ENCODE measurements at regions not wholly inside any gene's neighbourhood (a gene's known extent, or its start where the extent isn't known, plus 50 kb on each side); places are given as distances from the start of the nearest gene placed in this dataset.

DNA sequence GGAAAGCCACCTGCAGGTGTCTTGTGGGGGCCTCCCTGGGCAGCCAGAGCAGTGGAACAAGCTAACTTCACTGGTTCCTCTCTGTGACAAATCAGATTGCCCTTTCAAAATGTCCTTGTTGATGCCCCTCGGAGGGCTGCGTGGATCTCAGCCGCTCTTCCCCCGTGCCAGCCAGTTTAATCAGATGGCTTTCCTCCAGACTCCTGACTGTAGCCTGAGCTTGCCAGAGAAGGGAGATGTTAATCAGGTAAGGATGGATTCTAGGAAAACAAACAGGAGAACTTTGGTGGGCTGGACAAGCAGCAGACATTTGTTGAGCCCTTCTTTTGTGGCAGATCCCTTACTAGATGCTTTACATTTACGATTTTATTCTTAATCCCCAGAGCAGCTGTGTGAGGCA, 88.2 kb downstream of the DMRTA2 start:
- TF ChIP-seq, protein P1, sequence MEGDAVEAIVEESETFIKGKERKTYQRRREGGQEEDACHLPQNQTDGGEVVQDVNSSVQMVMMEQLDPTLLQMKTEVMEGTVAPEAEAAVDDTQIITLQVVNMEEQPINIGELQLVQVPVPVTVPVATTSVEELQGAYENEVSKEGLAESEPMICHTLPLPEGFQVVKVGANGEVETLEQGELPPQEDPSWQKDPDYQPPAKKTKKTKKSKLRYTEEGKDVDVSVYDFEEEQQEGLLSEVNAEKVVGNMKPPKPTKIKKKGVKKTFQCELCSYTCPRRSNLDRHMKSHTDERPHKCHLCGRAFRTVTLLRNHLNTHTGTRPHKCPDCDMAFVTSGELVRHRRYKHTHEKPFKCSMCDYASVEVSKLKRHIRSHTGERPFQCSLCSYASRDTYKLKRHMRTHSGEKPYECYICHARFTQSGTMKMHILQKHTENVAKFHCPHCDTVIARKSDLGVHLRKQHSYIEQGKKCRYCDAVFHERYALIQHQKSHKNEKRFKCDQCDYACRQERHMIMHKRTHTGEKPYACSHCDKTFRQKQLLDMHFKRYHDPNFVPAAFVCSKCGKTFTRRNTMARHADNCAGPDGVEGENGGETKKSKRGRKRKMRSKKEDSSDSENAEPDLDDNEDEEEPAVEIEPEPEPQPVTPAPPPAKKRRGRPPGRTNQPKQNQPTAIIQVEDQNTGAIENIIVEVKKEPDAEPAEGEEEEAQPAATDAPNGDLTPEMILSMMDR (IDR thresholded peaks at IDR 0.05; ENCODE audit: low read depth, low read length) = no peak
- no peak overlapping the region for H3K4me3 ChIP-seq (ENCODE audit: low read depth, low read length)
- DNase-seq = no peak
- H3K9me3 ChIP-seq (ENCODE audit: severe bottlenecking) = no peaks in the 10 kb centered on the region
- H3K27me3 ChIP-seq (ENCODE audit: insufficient read depth, low read depth, severe bottlenecking) = no peaks in the 10 kb centered on the region
- no peaks in the 10 kb centered on the region for H3K36me3 ChIP-seq
- H3K27ac ChIP-seq = no peak overlapping the region

DNA sequence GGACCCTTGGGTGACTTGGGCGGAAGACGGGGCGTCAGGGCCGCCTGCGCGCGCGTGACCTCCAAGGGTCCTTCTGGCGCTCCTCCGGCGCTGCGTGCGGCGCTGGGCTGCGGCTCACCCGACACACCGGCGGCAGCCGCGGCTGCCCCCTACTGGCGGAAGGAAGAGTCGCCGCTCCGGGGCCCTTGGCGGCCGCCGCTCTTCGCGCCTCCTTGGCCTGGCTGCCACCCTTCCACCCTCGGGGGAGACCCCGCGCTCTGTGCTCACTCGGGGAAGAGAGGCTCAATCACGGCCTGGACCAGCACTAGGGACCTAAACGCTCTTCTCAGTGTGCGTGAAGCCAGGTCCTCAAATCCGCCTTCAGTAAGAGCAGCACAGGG, 89.7 kb downstream of the DMRTA2 start:
- Histone ChIP-seq H3K27me3 (ENCODE audit: insufficient read depth, low read depth, severe bottlenecking) (no peaks in the 10 kb centered on the region), H3K36me3 (no peaks in the 10 kb centered on the region), H3K27ac (no peak overlapping the region), H3K9me3 (ENCODE audit: severe bottlenecking) (no peaks in the 10 kb centered on the region), H3K4me3 (ENCODE audit: low read depth, low read length) (peak overlapping the region; percentile 77)
- TF ChIP-seq, protein P1 (IDR thresholded peaks at IDR 0.05; ENCODE audit: low read depth, low read length) = peak; percentile 87
- peak; percentile 72 for DNase-seq

DNA sequence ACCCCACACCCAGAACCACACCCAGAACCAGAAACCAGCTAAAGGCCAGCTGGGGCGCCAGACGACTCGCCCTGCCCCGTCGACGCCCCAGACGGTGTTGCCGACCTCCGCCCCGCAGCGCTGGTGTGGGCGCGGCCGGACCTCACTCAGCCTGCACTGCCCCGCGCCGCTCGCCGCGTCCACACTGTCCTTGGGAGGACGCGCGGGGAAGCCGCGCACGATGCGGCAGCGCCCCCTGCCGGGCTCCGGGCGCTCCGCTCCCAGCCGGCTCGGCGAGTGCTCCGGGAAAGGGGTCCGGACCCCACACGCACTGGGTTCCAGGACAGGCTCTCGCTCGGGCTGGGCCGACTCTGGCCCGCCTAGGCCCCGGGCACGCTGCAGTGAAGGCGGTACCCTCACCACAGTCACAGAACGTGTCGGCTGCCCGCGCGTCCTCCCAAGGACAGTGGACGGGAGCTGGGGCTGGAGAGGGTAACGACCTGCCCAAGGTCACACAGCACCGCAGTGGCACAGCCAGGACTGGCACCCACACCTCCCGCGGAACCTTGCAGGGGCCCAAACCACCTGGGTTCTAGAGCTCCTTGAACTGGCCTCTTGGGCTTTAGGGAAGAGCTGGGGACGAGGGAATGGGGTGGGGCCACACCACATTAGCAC, 90.2 kb downstream of the DMRTA2 start:
- no peaks in the 10 kb centered on the region for H3K27me3 ChIP-seq (ENCODE audit: insufficient read depth, low read depth, severe bottlenecking)
- H3K27ac ChIP-seq = peak overlapping the region; percentile 64
- TF ChIP-seq, protein P1 (IDR thresholded peaks at IDR 0.05; ENCODE audit: low read depth, low read length) = peak; percentile 98
- DNase-seq = peak; percentile 80
- no peaks in the 10 kb centered on the region for H3K9me3 ChIP-seq (ENCODE audit: severe bottlenecking)
- H3K36me3 ChIP-seq = no peaks in the 10 kb centered on the region
- peak overlapping the region; percentile 77 for H3K4me3 ChIP-seq (ENCODE audit: low read depth, low read length)

DNA sequence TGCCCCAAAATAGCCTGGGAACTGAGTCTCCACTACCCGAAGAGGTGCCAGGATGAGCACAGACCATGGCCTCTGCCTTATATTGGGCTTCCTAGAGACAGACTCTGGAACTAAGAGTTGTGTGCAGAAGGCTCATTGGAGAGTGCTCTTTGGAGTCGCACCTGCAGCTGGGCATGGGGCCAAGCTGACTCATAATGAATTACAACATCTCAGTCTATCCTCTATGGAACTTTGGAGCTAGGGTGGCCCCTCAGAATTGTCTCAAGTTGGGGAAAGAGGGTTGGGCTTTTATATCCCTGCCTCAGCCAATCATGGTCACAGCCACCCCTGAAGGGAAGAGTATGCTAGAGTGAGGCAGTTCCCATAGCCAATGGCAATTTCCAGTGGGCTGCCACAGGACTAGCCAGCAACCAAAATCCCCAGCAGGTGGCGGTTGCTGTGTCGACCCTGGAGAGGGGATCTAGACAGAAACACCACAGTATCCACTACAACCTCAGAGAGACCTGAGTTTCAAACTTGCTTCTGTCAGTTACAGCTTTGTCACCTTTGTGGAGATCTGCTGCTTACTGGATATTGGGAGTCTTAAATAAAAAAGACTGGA, 93.8 kb downstream of the DMRTA2 start:
- H3K27ac ChIP-seq = no peak overlapping the region
- H3K36me3 ChIP-seq = no peaks in the 10 kb centered on the region
- TF ChIP-seq, protein P1 (IDR thresholded peaks at IDR 0.05; ENCODE audit: low read depth, low read length) = peak; percentile 21; the same call in 1 of the 2 replicates
- DNase-seq = no peak
- H3K27me3 ChIP-seq (ENCODE audit: insufficient read depth, low read depth, severe bottlenecking) = no peaks in the 10 kb centered on the region
- no peak overlapping the region for H3K4me3 ChIP-seq (ENCODE audit: low read depth, low read length)
- no peaks in the 10 kb centered on the region for H3K9me3 ChIP-seq (ENCODE audit: severe bottlenecking)

DNA sequence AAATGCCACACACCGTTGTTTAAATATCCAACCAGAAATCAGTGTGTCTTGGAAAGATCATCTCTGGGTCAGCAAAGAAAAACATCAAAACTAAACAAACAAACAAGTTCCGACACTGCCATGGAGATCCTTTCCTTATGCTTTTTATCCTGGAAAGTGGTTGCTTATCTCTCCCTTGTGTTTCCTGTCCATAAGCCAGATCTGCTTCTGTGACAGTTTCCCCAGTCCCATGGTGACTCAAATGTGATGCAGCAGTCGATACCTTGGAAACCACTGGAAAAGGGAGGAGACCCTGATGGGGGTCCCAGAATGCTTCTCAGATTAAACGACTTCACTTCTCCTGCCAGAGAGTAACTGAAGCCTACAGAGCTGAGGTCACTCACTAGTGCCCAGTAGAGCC, 94.7 kb downstream of the DMRTA2 start:
- Histone ChIP-seq H3K27ac (no peak overlapping the region), H3K9me3 (ENCODE audit: severe bottlenecking) (no peaks in the 10 kb centered on the region), H3K36me3 (no peaks in the 10 kb centered on the region), H3K27me3 (ENCODE audit: insufficient read depth, low read depth, severe bottlenecking) (no peaks in the 10 kb centered on the region), H3K4me3 (ENCODE audit: low read depth, low read length) (no peak overlapping the region)
- no peak for DNase-seq
- TF ChIP-seq, protein P1 (IDR thresholded peaks at IDR 0.05; ENCODE audit: low read depth, low read length) = no peak
